Bone marrow (tissue), 2 donors: ENCODE measurements at regions not wholly inside any gene's neighbourhood (a gene's known extent, or its start where the extent isn't known, plus 50 kb on each side); places are given as distances from the start of the nearest gene placed in this dataset.
A peak's percentile ranks its signal among the peaks of the same experiment; 100 is the strongest.

ENCODE experiments used
- DNase-seq, 2 donors: peaks; one replicate each; lab custom pipeline; 2025; lab: John Stamatoyannopoulos, UW

GRCh38 chr6:41451039-41451438, 95.1 kb upstream of the FOXP4 start:
- no peak for DNase-seq

DNA sequence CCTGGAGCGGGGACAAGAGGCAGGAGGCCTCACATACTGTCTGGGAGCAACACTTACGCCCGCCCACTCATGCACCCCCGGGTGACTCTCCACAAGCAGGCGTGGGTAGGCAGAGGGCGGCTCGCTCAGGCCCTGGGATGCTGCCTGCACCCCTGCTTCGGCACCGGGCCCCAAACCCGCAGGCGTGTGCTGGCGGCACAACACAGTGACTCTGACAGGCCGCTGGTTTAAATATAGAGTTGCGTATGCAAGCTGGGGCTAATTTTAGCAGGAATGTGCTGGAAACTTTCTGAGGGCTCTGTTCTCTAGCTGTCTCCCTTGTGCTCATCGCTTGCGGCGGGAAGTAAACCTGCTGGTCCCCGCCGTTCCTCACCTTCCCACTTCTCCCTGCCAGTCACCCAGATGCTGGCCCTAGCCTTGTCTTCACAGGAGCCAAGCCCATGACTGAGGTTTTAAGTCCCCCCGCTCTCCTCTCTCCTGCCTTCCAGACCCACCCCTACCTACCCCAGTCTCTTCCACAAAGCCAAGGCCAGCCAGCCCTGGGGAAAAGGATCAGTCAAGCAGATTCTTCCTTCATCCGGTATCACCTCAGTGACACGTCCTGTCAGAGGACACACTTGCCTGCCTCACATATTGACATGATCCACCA, 94.5 kb upstream of the FOXP4 start:
- no peak for DNase-seq

- DNase-seq, result no peak
Observed at GRCh38 chr6:41452763-41453162, 93.4 kb upstream of the FOXP4 start.

DNA sequence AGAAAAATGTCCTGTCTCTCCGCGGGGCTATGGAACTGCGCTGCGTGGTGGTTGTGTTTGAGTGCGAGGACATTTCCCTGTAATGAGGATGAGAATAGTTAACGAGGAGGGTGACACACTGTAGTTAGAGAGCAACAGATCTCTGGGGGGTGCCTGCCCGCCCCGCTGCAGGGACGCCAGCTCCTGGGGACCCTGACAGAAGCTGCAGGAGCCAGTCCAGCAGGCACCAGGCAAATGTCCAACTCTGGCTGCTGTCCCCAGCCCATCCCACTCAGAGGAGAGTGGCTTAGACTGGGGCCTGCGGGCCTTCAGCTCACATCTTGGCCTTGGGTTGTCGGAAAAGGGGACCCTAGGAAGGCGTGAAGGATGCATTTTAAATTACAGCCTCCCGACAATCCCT, 92.9 kb upstream of the FOXP4 start:
- DNase-seq, result no peak

GRCh38 chr6:41454189-41454789, 91.9 kb upstream of the FOXP4 start:
- DNase-seq, result no peak

DNA sequence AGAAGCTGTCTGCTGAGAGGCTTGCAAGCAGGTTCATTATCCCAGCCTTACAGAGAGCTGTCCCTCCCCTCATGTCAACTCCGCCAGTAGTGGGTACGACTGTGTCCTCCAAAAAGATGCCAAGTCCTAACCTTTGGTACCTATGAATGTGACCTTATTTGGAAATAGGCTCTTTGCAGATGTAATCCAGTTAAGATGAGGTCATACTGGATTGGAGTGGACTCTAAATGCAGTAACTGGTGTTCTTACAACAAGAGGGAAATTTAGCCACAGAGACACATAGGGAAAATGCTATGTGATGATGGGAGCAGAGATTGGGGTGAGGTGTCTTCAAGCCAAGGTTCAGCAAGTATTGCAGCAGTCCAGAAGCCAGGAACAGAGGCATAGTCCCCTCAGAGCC, 90.8 kb upstream of the FOXP4 start:
- DNase-seq, result no peak

DNA sequence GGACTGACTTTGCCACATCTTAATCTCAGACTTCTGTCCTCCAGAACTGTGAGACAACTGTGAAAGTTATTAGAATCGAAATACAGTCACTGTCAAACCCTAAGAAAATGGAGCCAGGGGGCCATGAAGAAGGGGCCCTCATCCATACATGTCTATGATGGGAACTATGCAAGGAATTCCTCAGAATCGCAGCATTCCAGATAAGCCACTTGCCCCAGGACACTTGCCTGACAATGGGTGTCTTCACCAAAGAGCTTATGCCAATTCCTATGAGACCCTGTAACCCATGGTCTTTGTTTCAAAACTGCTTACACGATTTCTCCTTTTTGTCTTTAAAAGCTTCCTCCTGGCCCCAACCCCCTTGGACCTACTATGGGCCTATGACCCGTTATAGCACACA, 90.4 kb upstream of the FOXP4 start:
- no peak for DNase-seq

DNA sequence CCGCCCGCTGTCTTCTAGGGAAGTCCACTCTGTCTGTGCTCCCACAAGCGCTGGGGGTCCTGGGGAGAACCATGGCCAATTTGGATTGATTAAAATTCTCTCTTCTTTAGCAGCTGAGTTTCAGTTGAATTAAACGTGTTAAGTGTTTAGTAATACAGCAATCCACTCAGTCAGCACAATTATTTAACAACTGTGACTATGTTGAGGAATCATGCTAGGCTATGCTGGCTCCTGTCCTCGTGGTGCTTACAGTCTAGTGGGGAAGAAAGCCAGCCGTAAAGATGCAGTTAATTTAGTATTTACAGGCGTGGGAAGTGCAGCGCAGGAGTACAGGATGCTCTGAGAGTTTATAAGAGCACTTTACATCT, 88.9 kb upstream of the FOXP4 start:
- no peak for DNase-seq

DNA sequence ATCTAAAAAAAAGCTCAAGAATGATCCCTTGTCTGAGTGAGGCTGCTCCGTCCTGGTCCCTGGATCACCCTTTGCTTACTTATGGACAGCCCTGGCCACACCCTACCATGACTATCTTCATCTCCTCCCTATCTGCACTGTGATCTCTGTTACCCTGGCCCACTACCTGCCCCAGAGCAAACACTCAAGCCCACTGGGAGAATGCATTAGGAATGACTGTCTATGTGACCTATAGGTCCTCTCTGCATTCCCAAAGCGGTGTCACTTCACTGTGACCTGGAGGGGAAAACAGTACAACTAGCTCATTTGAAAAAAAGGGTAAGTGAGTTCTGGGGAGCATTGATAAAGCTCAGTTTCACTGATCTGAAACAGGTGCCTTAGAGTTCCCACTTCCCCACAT, 86.4 kb upstream of the FOXP4 start:
- no peak for DNase-seq

DNA sequence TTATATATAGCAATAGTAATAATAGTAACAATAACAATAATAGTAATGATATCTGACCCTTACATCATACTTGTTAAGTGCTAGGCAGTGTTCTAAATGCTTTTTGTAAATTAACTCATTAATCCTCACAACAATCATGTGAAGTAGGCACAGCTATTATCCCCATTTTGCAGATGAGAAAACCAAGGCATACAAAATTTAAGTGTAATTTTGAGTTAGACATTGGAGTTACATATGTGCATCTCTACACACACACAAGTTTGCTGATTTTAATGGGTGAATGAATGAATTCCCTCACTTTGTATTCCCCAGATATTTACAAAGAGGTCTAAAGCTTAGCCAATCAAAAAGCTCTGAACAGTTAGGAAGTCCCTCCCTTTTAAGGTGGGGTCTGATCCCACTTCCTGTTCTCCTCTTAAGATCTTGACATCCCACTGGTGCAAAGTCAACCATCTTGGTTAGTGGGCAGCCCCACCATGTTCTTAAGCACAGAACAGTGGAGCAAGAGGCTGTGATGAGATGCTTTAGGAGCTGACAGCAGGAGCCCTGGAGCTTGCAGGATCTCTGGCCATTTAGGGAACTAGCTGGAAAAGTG, 85.3 kb upstream of the FOXP4 start:
- no peak for DNase-seq

DNA sequence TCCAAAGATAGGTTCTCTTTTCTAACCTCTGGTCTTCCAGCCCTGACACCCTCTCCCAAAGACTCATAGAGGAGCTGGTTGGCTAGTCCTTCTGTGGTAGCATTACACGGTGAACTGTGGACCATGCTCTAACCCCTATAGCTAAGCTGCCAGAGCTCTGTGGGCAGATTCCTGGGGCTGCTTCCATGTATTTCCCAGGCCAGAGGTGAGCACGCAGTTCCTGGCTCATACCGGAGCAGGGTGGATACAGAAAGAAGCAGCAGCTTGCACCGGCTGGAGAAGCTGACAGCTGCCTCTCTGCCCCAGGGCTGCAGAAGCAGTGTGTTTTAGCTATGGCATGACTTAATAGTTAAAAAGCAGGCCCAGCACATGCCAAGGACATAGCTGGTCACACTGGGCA, 84.1 kb upstream of the FOXP4 start:
- DNase-seq, result no peak

GRCh38 chr6:41463062-41463930, 82.9 kb upstream of the FOXP4 start:
- no peak for DNase-seq

GRCh38 chr6:41464019-41464418, 82.2 kb upstream of the FOXP4 start:
- no peak for DNase-seq

DNA sequence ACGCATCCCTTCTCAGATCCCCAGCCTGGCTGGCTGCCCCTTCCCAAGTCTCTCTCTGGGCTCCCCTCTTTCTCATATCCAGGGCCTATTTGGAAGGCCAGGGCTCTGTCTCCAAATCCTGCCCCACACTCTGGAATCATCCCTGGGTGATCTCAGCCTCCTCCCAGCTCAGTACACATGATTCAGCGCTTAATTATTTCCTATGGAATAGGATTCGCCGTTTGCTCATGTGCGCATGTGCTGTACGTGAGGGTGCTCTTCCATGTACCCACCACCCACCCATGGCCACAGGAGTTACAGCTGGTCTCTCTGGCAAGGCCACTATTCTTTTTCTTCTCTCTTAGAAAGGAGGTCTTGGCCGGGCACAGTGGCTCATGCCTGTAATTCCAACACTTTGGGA, 81.7 kb upstream of the FOXP4 start:
- DNase-seq, result no peak

- no peak for DNase-seq
Observed at GRCh38 chr6:41466437-41466990, 79.7 kb upstream of the FOXP4 start.

DNA sequence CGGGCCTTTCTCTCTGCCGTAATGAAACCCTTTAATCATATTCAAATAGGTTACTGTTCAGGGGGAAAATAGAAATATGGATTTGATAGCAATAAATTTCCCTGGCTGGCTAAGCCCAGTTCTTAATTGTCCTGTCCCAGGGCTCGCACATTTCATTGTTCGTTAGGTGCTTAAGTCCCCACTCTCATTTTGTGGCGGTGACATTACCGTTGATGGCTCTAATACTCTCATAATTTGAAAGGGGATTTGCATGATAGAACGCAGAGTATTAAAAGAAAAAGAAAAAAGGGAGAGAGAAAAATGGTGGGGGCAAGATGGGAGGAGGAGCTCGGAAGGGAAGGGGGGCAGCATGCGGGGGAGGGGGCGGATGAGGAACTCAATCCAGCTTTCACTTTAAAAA, 79.1 kb upstream of the FOXP4 start:
- no peak for DNase-seq

DNA sequence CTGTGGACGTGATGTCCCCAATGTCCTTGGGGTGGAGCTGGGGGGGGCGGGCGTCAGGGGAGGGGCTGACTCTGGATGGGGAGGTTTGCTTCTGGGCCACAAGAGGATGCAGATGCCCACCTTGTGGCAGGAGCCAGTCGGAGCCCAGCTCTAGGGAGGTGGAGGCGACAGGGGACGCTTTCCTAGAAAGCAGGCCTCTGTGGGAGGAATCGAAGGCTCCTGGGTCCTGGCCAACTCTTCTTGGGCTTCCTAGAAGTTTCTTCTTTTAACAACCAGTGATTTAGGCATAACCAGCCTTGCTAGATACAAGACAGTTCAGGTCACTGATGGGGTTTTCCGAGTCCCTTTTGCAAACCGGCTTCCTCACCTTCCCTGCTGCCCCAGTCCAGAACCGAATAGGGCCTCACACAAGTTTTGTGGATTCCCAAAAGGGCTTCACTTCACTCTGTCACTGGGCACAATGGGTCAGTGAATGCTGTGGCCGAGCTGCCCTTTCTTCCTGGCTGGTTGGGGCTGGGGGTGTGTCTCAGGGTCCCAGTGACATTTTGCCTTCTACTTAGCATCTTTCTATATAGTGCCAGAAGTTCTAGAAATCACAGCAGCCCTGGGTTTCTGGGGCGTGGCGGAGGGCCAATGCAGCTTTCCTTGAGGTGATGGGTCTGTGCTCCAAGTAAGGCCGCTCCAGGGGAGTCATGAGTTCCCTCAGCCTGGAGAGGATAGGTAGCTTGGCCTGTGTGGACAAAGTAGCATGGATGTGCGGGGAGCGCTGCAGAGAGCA, 78.4 kb upstream of the FOXP4 start:
- DNase-seq, result no peak

DNA sequence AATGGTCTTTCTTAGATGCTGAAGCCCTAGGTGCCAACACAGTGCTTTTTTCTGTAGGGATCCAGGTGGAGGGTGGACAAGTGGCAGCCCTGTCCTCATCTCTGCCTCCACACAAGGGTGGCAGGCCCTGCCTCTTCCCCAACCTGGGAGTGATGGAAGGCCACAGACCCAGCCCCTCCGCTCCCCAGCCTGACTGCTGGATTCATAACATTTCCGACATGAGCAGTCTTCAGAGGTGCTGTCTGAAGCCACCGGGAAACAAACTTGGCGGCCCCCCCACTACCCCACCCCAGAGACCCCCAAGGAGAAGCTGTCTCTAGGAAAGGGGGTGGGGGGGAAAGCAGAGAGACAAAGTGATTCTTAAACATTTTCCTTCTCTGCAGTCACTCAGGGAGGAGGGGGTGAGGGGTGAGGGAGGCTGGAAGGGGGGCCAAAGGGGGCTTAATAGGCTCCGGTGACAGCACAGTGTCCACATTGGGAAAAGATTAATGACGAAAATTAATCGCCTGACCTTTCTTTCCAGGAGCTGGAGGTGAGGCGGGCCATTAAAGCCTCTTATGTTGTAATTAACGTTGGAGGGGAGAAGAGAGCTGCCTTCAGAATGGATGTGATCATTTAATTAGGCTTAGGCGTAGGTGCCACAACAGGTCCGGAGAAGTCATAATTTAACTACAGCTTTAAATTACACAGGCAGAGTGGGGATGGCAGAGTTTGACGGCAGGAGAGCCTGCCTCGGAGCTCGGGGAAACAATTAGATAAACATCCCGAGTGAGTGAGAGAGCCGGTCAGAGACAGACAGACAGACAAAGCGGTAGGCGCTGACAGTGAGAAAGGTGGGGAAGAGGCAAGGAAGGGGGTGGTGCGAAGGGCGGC, 76.8 kb upstream of the FOXP4 start:
- no peak for DNase-seq

GRCh38 chr6:41470029-41470330, 76.2 kb upstream of the FOXP4 start:
- DNase-seq, result no peak

GRCh38 chr6:41470331-41471063, 75.7 kb upstream of the FOXP4 start:
- peak in 1 of 2 donors; percentile 9 for DNase-seq
